ENCODE measurements at regions not wholly inside any gene's neighbourhood (a gene's known extent, or its start where the extent isn't known, plus 50 kb on each side); places are given as distances from the start of the nearest gene placed in this dataset.

GRCh38 chr18:43825768-43826167 lies 548.5 kb upstream of the SYT4 start:
- no peak overlapping the region for H3K4me3 ChIP-seq (ENCODE audit: low read depth, low read length)
- TF ChIP-seq CTCF (IDR thresholded peaks at IDR 0.05; ENCODE audit: insufficient read depth, low read length, poor library complexity, severe bottlenecking) = no peak
- no peaks in the 10 kb centered on the region for H3K36me3 ChIP-seq (ENCODE audit: control insufficient read depth, insufficient read depth, low read length)
- no peaks in the 10 kb centered on the region for H3K27me3 ChIP-seq (ENCODE audit: control insufficient read depth, insufficient read depth, low read length)
- DNase-seq (ENCODE audit: low read depth) = no peak

- Histone ChIP-seq H3K27me3 (ENCODE audit: control insufficient read depth, insufficient read depth, low read length) (no peaks in the 10 kb centered on the region), H3K4me3 (ENCODE audit: low read depth, low read length) (no peak overlapping the region), H3K36me3 (ENCODE audit: control insufficient read depth, insufficient read depth, low read length) (no peaks in the 10 kb centered on the region)
- TF ChIP-seq CTCF (IDR thresholded peaks at IDR 0.05; ENCODE audit: insufficient read depth, low read length, poor library complexity, severe bottlenecking) = no peak
- DNase-seq (ENCODE audit: low read depth) = no peak
Measured at GRCh38 chr18:43826215-43826614, 548.9 kb upstream of the SYT4 start.

GRCh38 chr18:43827311-43827710 lies 550.0 kb upstream of the SYT4 start:
- no peaks in the 10 kb centered on the region for H3K27me3 ChIP-seq (ENCODE audit: control insufficient read depth, insufficient read depth, low read length)

GRCh38 chr18:43830303-43830702 lies 553.0 kb upstream of the SYT4 start:
- H3K36me3 ChIP-seq (ENCODE audit: control insufficient read depth, insufficient read depth, low read length) = no peaks in the 10 kb centered on the region
- no peak for TF ChIP-seq CTCF (IDR thresholded peaks at IDR 0.05; ENCODE audit: insufficient read depth, low read length, poor library complexity, severe bottlenecking)
- DNase-seq (ENCODE audit: low read depth) = no peak
- H3K27me3 ChIP-seq (ENCODE audit: control insufficient read depth, insufficient read depth, low read length) = no peaks in the 10 kb centered on the region
- no peak overlapping the region for H3K4me3 ChIP-seq (ENCODE audit: low read depth, low read length)

More at GRCh38 chr18:43827311-43827710, 550.0 kb upstream of the SYT4 start:
- TF ChIP-seq CTCF (IDR thresholded peaks at IDR 0.05; ENCODE audit: insufficient read depth, low read length, poor library complexity, severe bottlenecking) = no peak
- Histone ChIP-seq H3K4me3 (ENCODE audit: low read depth, low read length) (no peak overlapping the region), H3K36me3 (ENCODE audit: control insufficient read depth, insufficient read depth, low read length) (no peaks in the 10 kb centered on the region)
- DNase-seq (ENCODE audit: low read depth) = no peak

- no peak for DNase-seq (ENCODE audit: low read depth)
- Histone ChIP-seq H3K4me3 (ENCODE audit: low read depth, low read length) (no peak overlapping the region), H3K27me3 (ENCODE audit: control insufficient read depth, insufficient read depth, low read length) (no peaks in the 10 kb centered on the region), H3K36me3 (ENCODE audit: control insufficient read depth, insufficient read depth, low read length) (no peaks in the 10 kb centered on the region)
- no peak for TF ChIP-seq CTCF (IDR thresholded peaks at IDR 0.05; ENCODE audit: insufficient read depth, low read length, poor library complexity, severe bottlenecking)
Measured at GRCh38 chr18:43830947-43831346, 553.7 kb upstream of the SYT4 start.

GRCh38 chr18:43846299-43846698 lies 569.0 kb upstream of the SYT4 start:
- no peak for TF ChIP-seq CTCF (IDR thresholded peaks at IDR 0.05; ENCODE audit: insufficient read depth, low read length, poor library complexity, severe bottlenecking)
- Histone ChIP-seq H3K4me3 (ENCODE audit: low read depth, low read length) (no peak overlapping the region), H3K27me3 (ENCODE audit: control insufficient read depth, insufficient read depth, low read length) (no peaks in the 10 kb centered on the region), H3K36me3 (ENCODE audit: control insufficient read depth, insufficient read depth, low read length) (no peaks in the 10 kb centered on the region)
- DNase-seq (ENCODE audit: low read depth) = no peak

All from kidney epithelial cell (primary cell).